Uterus (tissue), 3 donors: ENCODE measurements at regions not wholly inside any gene's neighbourhood (a gene's known extent, or its start where the extent isn't known, plus 50 kb on each side); places are given as distances from the start of the nearest gene placed in this dataset.

Experiments
- DNase-seq, 2 donors: peaks; one replicate each; pipeline ENCODE4 v3.0.0-alpha.2; 2019 to 2020
- H3K27ac ChIP-seq, 2 donors: fragments of 200-600 bp; sonication (generic); 1 replicate in 1 of 2; 2 replicates in 1 of 2; pipeline ENCODE4 v1.5.1; 2016 to 2018
- H3K27me3 ChIP-seq, 2 donors: fragments of 200-600 bp; sonication (generic); one replicate each; pipeline ENCODE4 v1.5.1; 2018 to 2019; ENCODE audit warnings: control low read depth in 1 of 2
- H3K36me3 ChIP-seq, 2 donors: fragments of 200-600 bp; sonication (generic); one replicate each; pipeline ENCODE4 v1.5.1; 2019; ENCODE audit warnings: control low read depth in 1 of 2
- H3K4me1 ChIP-seq, 2 donors: fragments of 200-600 bp; sonication (generic); one replicate each; pipeline ENCODE4 v1.5.1; 2018 to 2019; ENCODE audit warnings: control low read depth in 1 of 2
- H3K4me3 ChIP-seq, 2 donors: fragments of 200-600 bp; sonication (generic); 1 replicate in 1 of 2; 2 replicates in 1 of 2; pipeline ENCODE4 v1.5.1; 2018 to 2019; ENCODE audit warnings: mild to moderate bottlenecking in 1 of 2
- H3K9me3 ChIP-seq, 2 donors: fragments of 200-600 bp; sonication (generic); one replicate each; pipeline ENCODE4 v1.5.1; 2019; ENCODE audit warnings: control low read depth in 1 of 2
- CTCF ChIP-seq, 4 experiments: fragments of 200-600 bp in 2 of 4; fragments of 450-650 bp in 2 of 4; sonication (generic) in 2 of 4; IDR thresholded peaks; one replicate each; pipeline ENCODE4 v1.5.1; 2016 to 2019; ENCODE audit warnings: antibody characterized with exemption in 4 of 4, mild to moderate bottlenecking in 2 of 4, moderate library complexity in 1 of 4
- POLR2A ChIP-seq, 2 donors: fragments of 450-650 bp; IDR thresholded peaks; one replicate each; pipeline ENCODE4 v1.6.1; 2016; ENCODE audit warnings: antibody characterized with exemption in 2 of 2, mild to moderate bottlenecking in 1 of 2, moderate library complexity in 1 of 2
- intact Hi-C: fragments of 100-400 bp; cut with DNase I; formaldehyde crosslinking; loops from one replicate; pipeline ENCODE4 v1.15.1; 2023; ENCODE audit warnings: low total_unique reads
- donor health status: DM: yes; HTN: yes; CAD: no.

GRCh38 chr10:44267007-44267406 is 117.9 kb downstream of the CXCL12 start:
- intact Hi-C loops, result no loop called here
- Histone ChIP-seq H3K36me3 (no peaks in the 10 kb centered on the region), H3K4me1 (peaks cover 2 to 12% of the 10 kb centered on the region in 2 donors), H3K9me3 (no peaks in the 10 kb centered on the region), H3K27me3 (no peaks in the 10 kb centered on the region), H3K4me3 (no peak overlapping the region), H3K27ac (no peak overlapping the region)
- no peak for TF ChIP-seq CTCF (IDR thresholded peaks at IDR 0.05)
- no peak for TF ChIP-seq POLR2A (IDR thresholded peaks at IDR 0.05)
- no peak for DNase-seq

GRCh38 chr10:44264244-44264643 is 120.7 kb downstream of the CXCL12 start:
- intact Hi-C loops, result no loop called here
- Histone ChIP-seq H3K9me3 (no peaks in the 10 kb centered on the region), H3K27me3 (no peaks in the 10 kb centered on the region), H3K4me3 (no peak overlapping the region), H3K36me3 (no peaks in the 10 kb centered on the region), H3K4me1 (peaks cover 8 to 12% of the 10 kb centered on the region in 2 donors), H3K27ac (peak overlapping the region; percentile 78 to 83)
- TF ChIP-seq CTCF (IDR thresholded peaks at IDR 0.05) (no peak), POLR2A (IDR thresholded peaks at IDR 0.05) (no peak)
- DNase-seq, result peak; percentile 50 to 65

GRCh38 chr10:44263771-44264170 is 121.1 kb downstream of the CXCL12 start:
- H3K4me3 ChIP-seq, result no peak overlapping the region
- no peaks in the 10 kb centered on the region for H3K36me3 ChIP-seq
- no peaks in the 10 kb centered on the region for H3K27me3 ChIP-seq
- peaks cover 8 to 12% of the 10 kb centered on the region in 2 donors for H3K4me1 ChIP-seq
- H3K9me3 ChIP-seq, result no peaks in the 10 kb centered on the region
- intact Hi-C loops, result no loop called here
- H3K27ac ChIP-seq, result peak overlapping the region; percentile 78 to 83
- peak in 1 of 2 donors; percentile 52 for DNase-seq
- TF ChIP-seq POLR2A (IDR thresholded peaks at IDR 0.05) (no peak), CTCF (IDR thresholded peaks at IDR 0.05) (no peak)

- Histone ChIP-seq H3K27me3 (no peaks in the 10 kb centered on the region), H3K27ac (peak overlapping the region; percentile 78 to 83), H3K36me3 (no peaks in the 10 kb centered on the region), H3K4me1 (peaks cover 8 to 12% of the 10 kb centered on the region in 2 donors), H3K9me3 (no peaks in the 10 kb centered on the region), H3K4me3 (no peak overlapping the region)
- TF ChIP-seq CTCF (IDR thresholded peaks at IDR 0.05), result no peak
- intact Hi-C loops, result no loop called here
- DNase-seq, result no peak
These were observed 122.2 kb downstream of the CXCL12 start for GRCh38 chr10:44262551-44263251.

- peak overlapping the region; percentile 78 to 83 for H3K27ac ChIP-seq
- H3K36me3 ChIP-seq, result no peaks in the 10 kb centered on the region
- peak; percentile 66 for DNase-seq
- no peak overlapping the region for H3K4me3 ChIP-seq
- no peaks in the 10 kb centered on the region for H3K9me3 ChIP-seq
- H3K4me1 ChIP-seq, result peaks cover 8 to 12% of the 10 kb centered on the region in 2 donors
- TF ChIP-seq CTCF (IDR thresholded peaks at IDR 0.05) (no peak), POLR2A (IDR thresholded peaks at IDR 0.05) (no peak)
- H3K27me3 ChIP-seq, result no peaks in the 10 kb centered on the region
- intact Hi-C loops, result no loop called here
These were observed 123.0 kb downstream of the CXCL12 start for GRCh38 chr10:44261710-44262455.
